ENCODE measurements at regions not wholly inside any gene's neighbourhood (a gene's known extent, or its start where the extent isn't known, plus 50 kb on each side); places are given as distances from the start of the nearest gene placed in this dataset.

GRCh38 chr2:133840761-133841160 is 272.5 kb upstream of the NCKAP5 start (continued):
- TF ChIP-seq, protein P1, sequence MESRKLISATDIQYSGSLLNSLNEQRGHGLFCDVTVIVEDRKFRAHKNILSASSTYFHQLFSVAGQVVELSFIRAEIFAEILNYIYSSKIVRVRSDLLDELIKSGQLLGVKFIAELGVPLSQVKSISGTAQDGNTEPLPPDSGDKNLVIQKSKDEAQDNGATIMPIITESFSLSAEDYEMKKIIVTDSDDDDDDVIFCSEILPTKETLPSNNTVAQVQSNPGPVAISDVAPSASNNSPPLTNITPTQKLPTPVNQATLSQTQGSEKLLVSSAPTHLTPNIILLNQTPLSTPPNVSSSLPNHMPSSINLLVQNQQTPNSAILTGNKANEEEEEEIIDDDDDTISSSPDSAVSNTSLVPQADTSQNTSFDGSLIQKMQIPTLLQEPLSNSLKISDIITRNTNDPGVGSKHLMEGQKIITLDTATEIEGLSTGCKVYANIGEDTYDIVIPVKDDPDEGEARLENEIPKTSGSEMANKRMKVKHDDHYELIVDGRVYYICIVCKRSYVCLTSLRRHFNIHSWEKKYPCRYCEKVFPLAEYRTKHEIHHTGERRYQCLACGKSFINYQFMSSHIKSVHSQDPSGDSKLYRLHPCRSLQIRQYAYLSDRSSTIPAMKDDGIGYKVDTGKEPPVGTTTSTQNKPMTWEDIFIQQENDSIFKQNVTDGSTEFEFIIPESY (CRISPR knock-in tag; IDR thresholded peaks at IDR 0.05) = no peak
- TF ChIP-seq CCNT2 (IDR thresholded peaks at IDR 0.05; ENCODE audit: borderline replicate concordance, extremely low read depth, insufficient read length, low read depth, low read length) (no peak), ZNF76 (CRISPR knock-in tag; IDR thresholded peaks at IDR 0.05; ENCODE audit: borderline replicate concordance) (no peak), TBL1XR1 (IDR thresholded peaks at IDR 0.05; ENCODE audit: low read length in 2 of 2) (no peak), HMG20A (CRISPR knock-in tag; conservative IDR thresholded peaks at IDR 0.05) (no peak), NR2F6 (CRISPR knock-in tag; IDR thresholded peaks at IDR 0.05) (no peak), TCFL5 (CRISPR knock-in tag; conservative IDR thresholded peaks at IDR 0.05) (no peak), BRF1 (IDR thresholded peaks at IDR 0.05; ENCODE audit: borderline replicate concordance, extremely low read depth, insufficient read length) (no peak)
- TF ChIP-seq, protein P2, sequence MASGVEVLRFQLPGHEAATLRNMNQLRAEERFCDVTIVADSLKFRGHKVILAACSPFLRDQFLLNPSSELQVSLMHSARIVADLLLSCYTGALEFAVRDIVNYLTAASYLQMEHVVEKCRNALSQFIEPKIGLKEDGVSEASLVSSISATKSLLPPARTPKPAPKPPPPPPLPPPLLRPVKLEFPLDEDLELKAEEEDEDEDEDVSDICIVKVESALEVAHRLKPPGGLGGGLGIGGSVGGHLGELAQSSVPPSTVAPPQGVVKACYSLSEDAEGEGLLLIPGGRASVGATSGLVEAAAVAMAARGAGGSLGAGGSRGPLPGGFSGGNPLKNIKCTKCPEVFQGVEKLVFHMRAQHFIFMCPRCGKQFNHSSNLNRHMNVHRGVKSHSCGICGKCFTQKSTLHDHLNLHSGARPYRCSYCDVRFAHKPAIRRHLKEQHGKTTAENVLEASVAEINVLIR (CRISPR knock-in tag; IDR thresholded peaks at IDR 0.05) = no peak
